Testis (tissue), 2 donors: ENCODE measurements at regions not wholly inside any gene's neighbourhood (a gene's known extent, or its start where the extent isn't known, plus 50 kb on each side); places are given as distances from the start of the nearest gene placed in this dataset.

ENCODE experiments used
- CTCF ChIP-seq, 3 experiments: fragments of 450-650 bp in 2 of 3; fragments of 200-600 bp in 1 of 3; sonication (generic) in 1 of 3; IDR thresholded peaks; one replicate each; pipeline ENCODE4 v1.5.1; 2016 to 2019; ENCODE audit warnings: antibody characterized with exemption in 3 of 3, mild to moderate bottlenecking in 2 of 3, moderate library complexity in 1 of 3
- POLR2A ChIP-seq: fragments of 450-650 bp; IDR thresholded peaks from one replicate; pipeline ENCODE4 v1.6.1; 2017; ENCODE audit warnings: antibody characterized with exemption, mild to moderate bottlenecking, moderate library complexity

DNA sequence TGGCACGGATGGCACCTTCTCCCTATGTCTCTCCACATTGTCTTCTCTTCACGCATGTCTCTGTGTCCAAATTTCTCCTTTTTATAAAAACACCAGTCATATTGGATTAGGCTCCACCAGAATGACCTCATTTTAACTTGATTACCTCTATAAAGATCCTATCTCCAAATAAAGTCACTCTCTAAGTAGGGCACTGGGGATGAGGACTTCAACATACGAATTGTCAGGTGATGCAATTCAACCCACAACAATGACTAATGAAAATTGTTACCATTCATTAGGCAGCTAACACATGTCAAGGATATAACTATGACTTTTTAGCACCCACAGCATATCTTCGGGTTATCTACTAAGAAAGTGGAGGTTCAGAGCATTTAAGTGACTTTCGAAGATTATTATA, 55.5 kb upstream of the USP47 start:
- TF ChIP-seq POLR2A = no peak
- TF ChIP-seq CTCF (IDR thresholded peaks at IDR 0.05) = no peak
